ENCODE measurements at regions not wholly inside any gene's neighbourhood (a gene's known extent, or its start where the extent isn't known, plus 50 kb on each side); places are given as distances from the start of the nearest gene placed in this dataset.

DNA sequence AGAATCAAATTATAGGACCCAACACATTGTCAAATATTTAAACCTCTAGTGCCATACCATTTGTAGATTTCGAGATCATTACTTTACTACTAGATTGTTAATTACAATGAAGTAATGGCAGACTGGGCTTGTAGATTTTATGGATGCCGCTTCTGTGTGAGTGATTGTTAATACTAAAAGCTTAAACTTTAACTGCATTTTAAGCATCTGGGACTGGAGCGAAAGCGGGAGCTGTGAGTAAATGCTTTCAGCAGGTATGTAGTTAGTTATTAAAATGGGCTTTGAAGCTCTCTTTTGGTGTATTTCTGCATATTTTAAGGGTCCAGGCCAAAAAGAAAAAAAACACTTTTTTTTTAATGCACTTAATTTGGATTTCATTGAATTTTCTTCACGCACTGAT is 519.3 kb downstream of the MED13L start:
- DNase-seq, result no peak

DNA sequence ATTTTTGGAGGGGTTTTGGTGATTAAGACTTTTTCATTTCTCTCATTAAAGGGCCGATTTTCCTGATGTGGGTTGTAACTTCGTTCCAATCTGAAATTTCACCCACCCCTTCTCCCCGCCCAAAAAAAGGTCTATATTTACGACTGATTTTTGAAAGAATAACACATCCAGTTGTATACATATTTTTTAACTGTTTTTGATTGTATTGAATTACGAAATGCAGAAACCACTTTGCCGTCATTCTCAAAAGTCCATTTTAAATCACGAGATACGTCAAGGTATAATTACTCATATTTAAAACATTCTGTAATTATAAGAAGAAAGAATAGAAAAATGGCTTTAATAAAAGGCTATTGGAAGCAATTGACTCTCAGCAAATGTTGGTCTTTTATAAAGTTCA is 520.7 kb downstream of the MED13L start:
- no peak for DNase-seq

DNA sequence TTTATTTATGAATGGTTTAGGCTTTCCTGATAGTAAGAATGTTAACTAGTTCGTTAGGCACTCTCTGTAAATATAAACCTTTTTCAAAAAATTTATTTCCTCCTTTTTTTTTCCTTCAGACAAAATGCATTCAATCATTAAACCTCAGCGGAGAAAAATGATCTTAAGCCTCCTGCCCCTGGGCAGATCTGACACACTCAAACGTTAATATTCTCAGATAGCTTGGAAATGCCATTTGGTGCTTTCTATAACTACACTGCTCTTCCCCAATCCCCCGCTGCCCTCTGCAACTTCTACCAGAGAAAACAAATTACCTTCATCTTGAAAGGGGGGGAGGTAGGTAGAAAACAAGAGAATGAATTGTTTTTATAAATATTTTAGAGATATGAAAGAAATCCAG is 521.2 kb downstream of the MED13L start:
- no peak for DNase-seq

DNA sequence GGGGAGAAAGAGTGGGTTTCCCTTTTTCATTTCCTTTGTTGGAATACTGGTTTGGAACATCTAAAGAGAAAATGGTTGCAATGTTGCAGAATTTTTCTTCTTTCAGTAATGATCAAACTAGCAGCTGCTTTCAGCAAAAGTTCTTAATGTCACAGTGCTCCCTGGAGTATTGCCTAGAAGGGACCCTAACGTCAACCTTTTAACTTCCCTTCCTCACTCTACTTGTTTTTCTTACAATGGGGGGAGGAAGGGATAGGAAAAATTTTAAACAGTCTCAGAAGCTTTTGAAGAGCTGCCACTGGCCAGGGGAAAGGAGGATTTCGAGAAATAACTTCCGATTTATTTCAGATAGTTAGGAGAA is 521.8 kb downstream of the MED13L start:
- no peak for DNase-seq

DNA sequence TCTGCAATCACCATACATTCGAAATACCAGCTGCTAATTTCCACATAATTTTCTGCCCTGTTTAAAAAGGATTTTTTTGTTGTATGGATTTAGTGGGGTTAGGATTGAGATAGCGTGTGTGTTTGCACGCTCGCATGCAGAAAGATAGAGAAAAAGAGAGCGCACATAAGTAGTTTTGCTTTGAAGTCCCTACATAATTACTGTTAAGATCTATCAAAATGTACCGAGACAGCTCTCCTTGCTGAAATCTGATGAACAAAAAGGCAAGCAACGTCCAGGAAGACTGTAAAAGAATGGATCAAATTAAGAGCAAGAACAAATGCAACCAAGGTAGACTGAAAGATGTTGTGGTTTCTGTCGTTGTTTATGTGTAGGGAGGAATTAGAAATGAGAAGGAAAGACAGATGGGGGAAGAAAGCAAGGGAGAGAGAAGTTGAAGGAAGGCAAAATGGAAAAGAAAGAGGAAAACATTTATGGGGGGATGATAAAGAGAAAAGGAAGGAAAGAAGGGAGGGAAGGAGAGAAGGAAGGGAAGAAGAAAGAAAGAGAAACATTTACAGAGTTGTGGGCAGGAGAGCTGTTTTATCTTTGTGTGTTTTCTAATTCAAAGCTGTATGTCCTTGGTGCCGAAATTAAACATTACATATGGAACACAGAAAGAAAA is 522.3 kb downstream of the MED13L start:
- no peak for DNase-seq

DNA sequence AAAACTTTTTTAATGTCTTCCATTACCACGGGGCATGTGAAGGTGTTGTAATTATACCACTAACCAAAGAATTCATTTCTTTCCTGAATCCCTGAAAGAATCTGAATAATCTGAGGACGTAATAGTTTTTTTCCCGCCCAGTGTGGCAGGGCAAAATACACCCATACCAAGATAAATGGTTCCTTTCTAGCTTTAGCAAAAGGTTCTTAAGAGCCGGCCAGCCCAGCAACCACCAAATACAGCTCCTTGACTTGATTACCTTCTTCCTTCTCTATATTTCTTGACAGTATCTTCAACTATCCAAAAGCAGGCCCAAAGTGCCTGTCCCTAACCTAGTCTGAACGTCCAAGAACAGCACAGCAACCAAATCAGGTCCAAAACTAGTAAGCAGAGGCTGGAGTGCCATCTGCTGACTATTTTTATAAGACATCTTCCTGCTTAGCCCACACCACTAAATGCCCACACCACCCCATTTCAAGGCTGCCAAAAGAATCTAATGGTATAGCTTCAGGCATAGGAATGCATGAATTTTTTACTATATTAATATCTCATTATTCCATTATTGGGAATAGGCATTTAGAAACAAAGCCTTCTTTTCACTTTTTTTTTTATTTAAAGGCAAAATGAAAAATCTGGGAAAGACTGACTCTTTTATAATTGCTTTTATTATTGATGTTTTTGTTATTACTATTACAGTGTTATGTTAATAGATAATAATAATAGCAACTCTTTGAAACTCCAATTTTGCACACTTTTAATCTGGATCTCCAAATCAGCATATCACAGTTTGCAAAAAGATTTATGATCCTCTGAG is 524.4 kb downstream of the MED13L start:
- DNase-seq, result no peak

DNA sequence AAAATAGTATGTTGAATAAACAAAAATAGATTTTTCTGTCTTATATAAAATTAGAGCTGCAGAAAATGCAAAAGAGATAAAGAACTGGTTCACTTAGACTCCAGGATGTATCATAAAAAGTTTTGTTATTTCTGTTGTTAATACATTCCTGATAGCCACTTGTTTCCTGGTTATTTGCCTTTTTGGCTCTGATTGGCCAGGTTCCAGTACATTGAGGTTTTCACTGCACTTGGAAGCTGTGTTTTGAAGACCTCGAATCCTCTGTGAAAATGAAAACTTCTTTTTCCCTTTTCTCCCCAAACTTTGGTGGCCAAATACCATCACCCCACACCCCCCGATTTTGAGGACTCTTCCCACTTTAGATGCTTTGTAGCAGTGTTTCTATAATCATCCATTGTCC is 525.3 kb downstream of the MED13L start:
- no peak for DNase-seq

DNA sequence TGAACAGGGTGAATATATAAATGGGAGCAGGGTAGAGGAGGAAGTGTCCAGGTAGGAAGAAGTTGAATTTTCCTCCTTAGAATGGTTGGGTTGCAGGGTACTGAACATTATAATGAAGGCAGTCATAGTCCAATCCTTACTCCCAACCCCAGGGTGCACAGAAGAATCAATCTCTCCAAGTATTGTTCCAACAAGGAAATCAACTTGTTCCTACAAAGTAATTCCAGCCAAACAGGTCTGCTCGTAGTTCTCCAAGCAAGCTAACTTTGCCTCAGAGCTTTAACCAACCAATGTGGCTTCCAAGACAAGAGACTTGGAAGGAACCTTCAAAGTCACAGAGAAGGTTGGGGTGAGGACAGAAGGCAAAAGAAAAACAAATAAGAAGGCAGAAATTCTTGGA is 527.2 kb downstream of the MED13L start:
- DNase-seq, result no peak

DNA sequence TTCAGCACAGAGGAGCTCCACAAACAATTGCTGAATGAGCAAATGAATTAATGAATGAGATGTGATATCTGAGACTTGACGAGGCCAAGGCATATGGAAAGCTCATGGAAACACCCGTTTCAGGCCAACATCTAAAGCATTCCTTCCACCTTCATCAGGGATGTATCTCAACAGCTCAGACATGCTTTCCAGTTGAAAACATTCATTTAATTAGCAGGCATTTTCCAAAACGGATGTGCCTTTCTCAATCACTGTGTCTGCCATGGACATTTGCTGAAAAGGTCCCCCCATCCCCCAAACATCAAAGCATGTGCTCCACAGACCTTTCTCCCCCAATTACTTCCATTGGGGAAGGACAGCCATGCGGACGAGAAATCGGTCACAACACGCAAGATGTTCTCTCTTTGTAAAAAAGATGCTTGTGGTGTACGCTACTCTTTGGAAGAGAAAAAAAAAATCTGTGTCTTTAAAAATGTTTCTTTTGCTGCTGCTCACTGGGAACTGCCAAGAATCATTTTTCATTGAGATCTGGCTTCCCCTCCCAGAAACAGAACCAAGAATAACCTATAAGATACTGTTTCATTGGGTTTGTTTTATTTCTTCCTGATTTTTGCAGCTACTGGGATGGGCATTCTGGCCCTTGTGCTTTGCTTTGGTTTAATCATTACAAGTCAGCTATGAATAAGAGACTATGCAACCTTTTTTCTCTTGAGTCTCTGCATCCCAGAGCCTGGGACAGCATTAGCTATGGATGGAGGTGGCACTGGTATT is 528.2 kb downstream of the MED13L start:
- DNase-seq, result no peak

DNA sequence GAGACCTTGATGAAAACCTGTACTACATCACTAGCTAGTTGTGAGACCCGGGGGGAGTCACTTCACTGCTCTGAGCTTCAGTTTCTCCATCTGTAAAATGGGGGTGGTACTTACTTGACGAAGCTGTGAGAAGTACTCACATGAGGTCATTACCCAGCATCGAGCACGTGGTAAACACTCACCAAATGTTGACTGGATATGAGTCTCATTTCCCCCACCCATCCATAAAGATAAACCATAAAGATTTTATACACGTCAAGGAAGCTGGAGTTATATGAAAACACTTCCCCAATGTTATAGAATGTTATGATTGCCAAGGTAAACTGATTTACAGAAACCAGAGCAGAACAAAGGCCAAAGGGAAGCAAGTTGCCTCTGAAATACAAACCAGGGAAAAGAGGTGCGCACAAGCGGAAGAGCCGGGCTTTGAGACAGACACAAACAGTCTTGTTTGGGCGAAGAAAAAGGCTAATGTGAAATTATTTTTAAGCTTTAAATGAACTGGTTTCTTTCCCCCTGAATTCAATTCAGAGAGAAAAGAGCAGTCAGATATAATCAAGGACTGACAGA is 536.8 kb downstream of the MED13L start:
- no peak for DNase-seq

DNA sequence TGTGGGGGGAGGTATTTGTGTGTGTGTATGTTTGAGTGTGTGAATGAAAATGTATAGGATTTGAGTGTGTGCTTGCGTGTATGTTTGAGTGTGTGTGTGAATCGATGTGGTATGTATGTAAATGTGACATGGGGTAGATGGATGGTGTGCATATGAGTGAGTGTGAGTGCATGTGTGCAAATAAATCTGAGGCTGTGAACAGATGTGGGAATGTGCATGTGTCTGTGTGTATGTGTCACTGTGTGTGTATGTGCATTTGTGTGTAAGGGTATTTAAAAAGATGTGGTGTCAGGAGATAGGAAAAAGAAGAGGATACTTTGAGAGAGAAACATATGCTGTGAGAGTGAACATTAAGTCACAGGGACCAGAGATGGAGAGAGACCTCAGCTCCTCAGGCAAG is 539.6 kb downstream of the MED13L start:
- no peak for DNase-seq

DNA sequence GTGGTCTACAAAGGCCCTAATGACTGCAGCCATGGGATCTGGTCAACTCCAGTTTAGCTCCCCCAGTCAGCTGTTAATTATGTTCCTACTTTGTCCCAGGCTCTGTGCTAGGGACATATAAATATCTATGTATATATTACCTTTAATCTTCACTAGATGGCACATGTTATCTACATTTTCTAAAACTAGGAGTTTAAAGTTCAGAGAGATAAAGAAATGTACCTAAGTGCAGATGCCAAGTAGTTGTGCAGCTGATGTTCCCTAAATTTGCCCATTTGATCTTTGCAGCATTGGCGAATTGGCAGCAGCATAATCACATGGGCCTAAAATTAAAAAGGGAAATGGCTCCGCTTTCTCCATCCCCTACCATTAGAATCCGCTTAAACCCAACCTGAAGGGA is 541.1 kb downstream of the MED13L start:
- DNase-seq, result no peak

DNA sequence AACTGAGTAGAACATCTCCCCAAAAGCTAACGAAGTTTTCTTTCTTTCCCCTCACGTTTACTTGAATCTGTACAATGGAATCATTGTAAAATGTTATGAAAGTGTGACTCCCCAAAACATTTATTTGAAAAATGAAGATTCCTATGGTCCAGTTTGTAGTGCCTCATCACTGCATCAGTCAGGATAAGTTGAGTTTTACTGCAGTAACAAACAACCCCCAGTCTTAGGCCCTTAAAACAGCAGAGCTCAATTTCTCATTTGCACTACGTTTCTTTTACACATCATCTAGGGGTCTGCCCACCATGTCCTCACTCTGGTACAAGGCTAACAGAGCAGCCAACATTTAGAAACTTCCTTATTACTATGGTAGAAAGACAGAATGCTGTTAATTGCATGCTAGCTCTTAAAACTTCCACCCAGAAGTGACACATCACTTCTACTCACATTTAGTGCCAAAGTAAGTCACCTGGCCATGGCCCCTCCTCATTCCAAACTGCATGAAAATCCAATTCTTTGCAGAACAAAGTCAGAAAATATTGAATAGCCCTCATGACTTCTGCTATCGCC is 546.4 kb downstream of the MED13L start:
- no peak for DNase-seq

DNA sequence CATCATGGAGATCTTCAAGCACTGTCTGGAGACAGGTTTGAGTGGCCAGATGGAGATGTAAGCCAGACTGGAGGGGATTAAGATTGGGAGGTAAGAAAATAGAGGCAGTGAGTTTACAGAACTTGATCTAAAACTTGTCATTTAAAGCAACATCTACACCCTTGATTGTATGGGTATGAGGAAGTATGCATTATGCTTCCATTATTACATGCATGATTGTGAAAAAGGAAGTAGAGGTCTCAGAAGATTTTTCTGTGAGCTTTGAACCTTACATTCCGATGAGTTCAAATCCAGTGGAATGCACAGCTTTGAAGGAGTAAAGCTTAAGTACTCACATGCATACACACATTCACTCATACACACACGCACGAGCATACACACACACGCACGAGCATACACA is 550.8 kb downstream of the MED13L start:
- no peak for DNase-seq

DNA sequence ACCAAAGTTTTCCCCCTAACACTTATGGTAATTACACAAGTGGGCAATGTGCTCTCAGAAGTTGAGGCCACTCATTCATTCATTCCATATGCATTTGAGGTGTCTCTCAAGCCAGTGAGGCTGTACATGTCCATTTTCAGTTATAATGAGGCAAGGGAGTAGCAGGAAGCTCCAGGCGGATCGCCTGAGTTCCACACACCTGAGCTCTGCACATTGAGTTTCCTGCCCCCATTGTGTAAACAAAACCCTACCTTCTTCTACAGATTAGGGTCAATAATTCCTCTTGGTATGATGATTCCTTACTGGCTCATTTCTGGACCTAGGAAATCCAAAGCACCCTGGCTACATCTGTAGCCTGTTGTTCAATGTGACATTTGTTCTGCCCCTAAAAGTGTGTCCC is 555.3 kb downstream of the MED13L start:
- DNase-seq, result no peak

DNA sequence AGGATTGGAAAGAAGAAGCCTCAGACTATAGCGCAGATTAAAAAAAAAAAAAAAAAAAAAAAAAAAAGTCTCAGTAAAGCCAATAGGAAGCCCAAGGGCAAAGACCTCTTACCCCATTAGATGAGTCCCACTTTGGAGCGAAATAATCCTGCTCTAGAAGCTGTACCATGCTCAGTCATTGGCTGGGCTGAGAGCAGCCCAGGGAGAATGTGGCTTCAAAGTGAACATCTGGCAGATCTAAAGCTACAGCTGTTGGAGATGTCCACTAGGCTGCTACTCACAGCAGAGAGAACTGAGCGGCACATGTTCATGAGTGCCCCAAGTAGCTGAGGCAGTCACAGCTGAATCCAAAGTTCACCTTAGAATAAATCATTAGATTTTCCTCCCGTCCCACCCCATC is 560.9 kb downstream of the MED13L start:
- DNase-seq, result no peak

DNA sequence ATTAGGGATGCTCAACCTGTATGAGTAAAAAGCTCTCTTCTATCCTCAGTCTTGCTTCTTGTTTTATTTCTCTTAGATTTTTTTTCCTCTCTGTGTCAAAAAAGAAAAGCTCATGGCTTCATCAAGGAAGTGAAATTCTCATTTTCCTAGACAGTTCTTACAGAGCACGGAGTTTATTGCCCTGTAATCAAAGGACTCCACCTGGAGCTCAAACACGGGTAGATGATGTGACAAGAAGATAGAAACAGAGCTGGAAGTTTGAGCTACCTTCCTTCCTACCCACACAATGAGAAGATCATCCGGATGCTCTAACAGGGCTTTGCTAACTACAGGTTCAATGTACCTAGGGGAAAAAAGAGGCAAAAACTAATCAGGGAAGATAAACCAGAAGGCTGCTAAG is 564.8 kb downstream of the MED13L start:
- no peak for DNase-seq

DNA sequence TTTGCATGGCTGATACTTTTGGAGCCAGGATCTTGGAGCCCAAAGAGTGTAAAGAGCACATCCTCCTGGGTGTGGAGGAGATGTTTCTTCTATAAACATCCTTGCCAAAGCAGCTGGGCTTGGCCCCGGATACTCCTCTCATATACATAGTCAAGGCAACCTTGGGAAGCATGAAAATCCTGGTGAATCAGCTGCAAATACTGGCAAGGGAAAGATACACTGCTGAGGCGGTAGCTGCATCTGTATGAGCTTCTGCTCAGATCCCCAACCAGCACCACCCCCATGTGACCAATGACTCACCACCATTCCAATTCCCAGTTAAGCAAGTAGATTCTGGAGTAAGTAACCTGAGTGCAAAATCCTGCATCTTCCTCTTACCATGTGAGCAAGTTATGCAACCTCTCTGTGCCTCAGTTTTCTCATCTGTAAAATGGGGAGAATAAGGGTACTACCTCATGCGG is 567.4 kb downstream of the MED13L start:
- no peak for DNase-seq

DNA sequence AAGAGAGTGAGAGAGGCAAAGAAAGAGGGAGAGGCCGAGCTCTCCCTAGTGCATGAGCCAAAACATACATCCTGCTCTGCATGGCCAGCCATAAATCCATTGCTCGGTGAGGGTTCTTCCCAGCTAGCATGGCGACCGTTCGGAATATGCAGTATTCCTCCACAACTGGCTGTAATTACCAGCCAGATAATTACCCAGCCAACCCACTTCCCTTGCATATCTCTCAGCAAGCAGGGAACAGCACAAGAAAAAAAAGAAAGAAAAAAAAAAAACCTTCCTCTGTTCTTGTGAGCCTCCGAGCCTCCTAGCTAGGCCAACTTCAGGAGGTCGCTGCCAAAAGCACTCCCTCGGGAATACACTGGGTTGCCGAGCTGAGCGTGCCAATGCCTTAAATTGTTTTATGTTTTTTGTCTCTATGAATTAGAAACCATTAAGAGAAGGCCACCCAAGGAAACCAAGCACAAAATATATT is 567.9 kb downstream of the MED13L start:
- DNase-seq, result no peak

DNA sequence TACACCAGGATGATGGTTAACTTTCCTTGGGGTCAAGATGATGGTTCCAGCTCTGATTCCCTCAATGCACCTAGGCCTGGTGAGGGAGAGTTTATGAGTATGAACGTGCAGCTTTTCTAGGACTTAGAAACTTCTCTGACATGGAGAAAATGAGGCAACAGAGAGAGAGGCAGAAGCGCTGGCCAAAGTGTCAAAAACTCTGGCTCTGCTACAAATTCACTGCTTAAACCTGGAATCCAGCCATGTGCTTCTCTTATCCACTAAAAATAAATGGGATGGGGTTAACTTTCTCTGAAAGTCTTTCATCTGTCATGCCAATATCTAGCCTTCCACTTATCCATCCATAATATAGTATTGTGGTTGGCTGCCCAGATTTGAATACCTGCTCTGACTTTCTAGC is 568.7 kb downstream of the MED13L start:
- DNase-seq, result no peak

DNA sequence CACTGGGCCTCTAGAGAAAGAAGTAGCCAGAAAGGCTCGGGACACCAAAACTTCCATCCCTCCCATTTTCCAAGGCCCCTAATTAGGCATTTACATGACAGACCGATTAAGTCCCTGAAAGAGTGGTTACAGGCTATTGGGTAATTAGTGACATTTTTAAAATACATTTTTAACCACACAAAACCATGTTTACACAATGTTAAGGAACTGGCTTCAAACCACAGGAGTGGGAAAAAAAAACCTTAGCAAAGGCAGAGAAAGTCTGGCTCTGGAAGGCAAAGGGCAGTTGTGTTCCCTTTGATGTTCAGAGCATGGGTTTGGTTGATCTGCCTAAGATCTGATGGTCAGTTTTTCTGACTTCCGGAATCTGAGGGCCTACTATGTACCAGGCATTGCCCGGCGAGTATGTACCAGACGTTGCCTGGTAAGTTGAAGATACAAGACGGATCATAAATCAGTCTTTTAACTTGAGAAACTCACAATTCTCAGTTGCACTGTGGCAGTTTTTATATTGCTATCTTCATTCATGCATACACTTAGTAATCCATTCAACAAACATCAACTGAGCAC is 576.5 kb downstream of the MED13L start:
- no peak for DNase-seq

DNA sequence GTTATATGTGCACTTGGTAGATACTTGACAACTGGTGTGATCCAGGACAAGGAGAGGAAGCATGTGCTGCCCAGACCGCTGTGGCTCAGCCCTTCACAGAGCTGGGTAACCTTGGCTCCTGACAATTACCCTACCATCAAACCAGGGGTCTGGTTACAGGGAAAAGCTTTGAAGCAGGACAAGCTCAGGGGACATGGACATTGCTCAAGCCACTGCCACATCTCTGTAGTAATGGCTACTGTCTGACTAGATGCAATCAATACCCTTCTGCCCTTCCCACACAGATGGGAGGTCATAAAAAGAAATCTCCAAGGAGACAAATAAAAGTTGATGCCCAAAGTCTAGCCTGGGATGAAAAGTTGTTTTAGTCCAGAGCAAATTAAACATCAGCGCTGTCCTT is 577.4 kb downstream of the MED13L start:
- DNase-seq, result no peak

DNA sequence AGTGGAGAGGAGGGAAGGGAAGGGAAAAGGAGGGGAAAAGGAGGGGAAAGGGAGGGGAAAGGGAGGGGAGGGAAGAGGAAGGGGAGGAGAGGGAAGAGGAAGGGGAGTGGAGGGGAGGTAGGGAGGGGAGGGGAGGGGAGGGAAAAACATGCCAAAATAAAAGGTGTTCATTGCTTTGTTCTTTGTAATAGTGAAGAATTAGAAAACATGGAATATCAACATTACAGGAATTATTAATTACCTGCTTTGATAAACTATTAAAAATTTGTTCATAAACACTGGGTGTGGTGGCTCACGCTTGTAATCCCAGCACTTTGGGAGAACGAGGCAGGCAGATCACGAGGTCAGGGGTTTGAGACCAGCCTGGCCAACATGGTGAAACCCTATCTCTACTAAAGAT is 579.2 kb downstream of the MED13L start:
- no peak for DNase-seq
